HUDEP-2 (cell line): ENCODE measurements at regions not wholly inside any gene's neighbourhood (a gene's known extent, or its start where the extent isn't known, plus 50 kb on each side); places are given as distances from the start of the nearest gene placed in this dataset.
"Not testable (repeated sequence)": the region's sequence is repeated elsewhere in the genome, so short reads cannot be mapped to it uniquely, and the experiment has no call there.

Source experiments
- DNase-seq, 76 experiments: peaks; one replicate each; lab custom pipeline; 2025; ENCODE audit not compliant: unreplicated experiment in 76 of 76; lab: John Stamatoyannopoulos, UW

DNA sequence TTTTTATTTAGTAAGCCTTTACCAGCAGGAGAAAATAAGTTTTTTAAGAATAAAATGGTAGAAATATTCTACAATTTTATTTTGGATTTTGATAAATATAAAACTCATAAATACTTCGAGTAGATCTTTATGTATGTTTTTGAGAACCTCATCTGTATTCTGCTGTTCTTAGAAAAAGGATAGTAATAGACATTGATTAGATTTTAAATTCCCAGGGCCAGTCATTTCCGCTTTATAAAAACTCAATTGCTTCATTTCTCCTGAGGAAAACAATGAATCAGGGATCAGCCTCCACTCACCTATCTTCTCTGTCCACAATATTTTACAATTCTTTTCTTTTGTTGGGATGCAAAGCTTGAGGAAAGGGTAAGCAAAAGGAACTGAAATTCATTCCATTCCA lies 1983.5 kb upstream of the C9orf72 start:
- no peak for DNase-seq

DNA sequence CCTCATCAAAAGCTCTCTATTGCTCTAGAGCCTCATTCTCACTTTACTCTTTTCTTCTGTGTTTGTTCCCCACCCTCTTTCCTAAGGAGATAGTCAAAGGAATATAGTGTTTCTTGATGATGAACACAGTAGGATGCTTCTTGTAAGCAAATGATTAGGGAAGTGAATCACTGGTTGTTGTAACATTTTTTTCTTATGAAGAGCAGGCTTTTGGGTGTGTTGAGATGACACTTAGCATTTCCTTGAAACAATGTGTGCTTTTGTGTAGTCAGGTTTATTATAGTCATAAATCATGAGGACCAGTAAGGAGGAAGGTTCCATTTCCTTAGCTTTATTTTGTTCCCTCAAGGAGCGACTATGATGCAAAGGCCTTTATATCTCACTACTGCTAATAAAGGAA lies 1991.3 kb upstream of the C9orf72 start:
- no peak for DNase-seq

DNA sequence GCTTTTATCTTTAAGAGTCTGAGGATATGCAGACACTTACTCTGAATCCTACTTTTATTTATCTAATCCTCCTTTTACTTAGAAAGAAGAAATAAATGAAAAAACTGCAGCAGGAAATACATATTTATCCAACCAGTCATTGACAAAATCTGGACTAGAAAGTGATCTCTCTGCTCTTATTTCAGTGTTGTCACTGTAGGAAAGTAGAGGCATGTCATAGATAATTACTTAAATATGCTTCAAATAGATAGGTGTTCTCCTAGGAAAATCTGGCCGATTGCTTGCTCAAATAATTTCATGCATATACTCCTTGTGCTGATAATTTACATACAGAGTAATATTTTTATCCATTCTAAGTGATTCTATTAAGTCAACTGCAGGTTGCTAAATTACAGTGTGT lies 2001.9 kb upstream of the C9orf72 start:
- no peak for DNase-seq

DNA sequence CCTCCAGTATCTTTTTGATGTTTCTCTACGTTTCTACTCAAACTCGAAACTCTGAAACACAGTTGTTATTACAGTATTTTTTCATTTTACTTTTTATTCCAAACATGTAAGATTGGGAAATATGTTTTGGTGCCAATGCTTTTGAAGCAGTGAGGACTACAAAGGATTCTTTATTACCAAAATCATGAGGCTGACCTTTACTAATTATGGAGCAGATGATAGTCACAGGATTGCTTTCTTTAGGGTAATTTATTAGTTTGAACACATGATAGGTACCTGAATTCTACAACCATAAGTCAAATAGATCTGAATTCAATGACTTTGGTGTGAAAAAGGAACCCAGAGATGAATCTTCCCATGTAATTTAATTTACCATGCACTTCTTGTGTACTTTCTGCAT lies 2015.1 kb upstream of the C9orf72 start:
- DNase-seq: no peak

DNA sequence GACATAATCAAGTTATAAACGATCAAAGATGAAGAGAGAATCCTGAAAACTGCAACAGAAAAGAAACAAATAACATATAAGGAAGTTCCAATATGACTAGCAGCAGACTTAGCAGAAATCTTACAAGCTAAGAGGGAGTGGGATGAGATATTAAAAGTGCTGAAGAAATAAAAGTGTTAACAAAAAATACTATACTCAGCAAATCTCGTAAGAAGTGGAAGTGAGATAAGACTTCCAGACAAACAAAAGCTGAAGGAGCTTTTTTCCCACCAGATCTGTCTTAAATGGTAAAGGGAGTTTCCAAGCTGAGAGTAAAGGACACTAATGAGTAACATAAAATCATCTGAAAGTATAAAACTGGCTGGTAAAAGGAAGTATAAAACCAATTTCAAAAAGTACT lies 2036.0 kb upstream of the C9orf72 start:
- DNase-seq: no peak

DNA sequence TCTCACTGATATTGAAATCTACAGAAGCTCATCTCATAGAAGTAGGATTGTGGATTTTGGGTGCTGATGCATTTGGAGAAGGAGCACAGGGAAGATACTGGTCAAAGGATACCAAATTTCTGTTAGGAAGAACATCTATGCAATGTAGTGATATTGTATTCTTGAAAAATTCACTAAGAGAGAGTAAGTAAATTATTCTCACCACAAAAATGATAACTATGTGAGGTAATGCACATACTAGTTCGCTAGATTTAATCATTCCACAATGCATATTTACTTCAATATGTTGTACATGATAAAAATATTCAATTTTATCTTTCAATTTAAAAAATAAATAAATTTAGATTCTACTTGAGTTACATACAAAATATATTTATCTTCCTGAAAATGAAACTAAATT lies 2040.5 kb upstream of the C9orf72 start:
- DNase-seq: no peak

DNA sequence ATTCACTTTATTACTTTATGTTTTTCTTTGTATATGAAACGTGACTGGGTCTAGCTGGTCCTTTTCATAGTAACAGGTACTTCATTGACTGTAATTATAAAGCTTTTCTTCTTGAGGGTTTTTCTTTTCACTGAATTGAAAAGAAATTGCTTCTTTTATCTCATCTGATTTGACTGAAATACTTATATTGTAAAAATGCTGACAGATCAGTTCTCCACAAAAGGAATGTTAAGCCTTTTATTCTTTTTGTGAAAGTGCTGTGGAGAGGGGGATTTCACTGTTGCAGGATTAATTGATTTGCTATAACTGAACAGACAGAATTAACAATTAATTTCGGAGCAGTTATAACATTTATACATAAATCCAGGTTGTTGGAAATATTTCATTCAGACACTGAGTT lies 2043.6 kb upstream of the C9orf72 start:
- no peak for DNase-seq

DNA sequence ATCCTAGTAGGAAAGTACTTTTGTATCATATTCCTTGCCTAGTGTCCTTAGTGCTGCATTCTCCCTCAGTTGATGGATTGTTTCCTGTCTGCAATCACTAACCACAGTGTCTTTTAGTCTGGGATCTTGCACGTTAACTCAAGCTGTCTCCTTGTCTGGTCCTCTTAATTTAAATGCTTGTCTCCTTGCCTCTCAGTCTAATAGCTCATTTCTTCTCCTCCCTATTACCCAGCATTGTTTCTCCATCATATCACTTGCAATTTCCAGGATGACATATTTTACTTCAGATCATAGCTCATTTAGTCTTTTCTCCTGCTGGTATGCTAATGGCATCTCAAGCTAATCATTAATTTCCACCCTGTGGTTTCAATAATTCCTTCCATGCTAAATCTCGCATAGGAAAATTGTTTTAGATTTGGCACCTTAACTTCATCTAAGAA lies 2052.0 kb upstream of the C9orf72 start:
- no peak for DNase-seq

DNA sequence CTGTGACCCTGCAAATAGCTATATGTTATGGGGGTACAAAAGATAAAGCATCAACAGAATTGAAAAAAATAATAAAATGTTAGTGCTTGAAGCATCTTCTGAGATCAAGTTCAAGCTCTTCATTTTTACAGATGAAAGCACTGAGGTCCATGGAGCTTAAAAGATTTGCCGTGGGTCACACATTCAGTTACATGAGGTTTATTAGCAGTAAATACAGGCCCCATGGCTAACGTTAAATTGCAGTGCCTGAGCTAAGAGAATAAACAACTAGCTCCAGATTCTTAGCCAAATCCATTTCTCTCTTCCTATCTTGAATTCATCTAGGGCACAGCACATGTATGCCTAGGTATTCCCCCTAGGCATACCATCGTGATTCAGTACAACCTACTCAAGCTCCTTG lies 2052.7 kb upstream of the C9orf72 start:
- DNase-seq: no peak

DNA sequence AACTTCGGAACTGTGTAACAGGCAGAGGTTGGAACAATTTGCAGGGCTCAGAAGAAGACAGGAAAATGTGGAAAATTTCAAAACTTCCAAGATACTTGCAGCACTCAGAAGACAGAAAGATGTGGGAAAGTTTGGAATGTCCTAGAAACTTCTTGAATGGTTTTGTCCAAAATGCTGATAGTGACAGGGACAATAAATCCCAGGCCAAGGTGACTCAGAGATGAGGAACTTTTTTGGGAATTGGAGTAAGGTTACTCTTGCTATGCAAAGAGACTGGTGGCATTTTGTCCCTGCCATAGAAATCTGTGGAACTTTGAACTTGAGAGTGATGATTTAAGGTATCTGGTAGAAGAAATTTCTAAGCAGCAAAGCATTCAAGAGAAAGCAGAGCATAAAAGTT lies 2055.6 kb upstream of the C9orf72 start:
- not testable (repeated sequence) for DNase-seq

DNA sequence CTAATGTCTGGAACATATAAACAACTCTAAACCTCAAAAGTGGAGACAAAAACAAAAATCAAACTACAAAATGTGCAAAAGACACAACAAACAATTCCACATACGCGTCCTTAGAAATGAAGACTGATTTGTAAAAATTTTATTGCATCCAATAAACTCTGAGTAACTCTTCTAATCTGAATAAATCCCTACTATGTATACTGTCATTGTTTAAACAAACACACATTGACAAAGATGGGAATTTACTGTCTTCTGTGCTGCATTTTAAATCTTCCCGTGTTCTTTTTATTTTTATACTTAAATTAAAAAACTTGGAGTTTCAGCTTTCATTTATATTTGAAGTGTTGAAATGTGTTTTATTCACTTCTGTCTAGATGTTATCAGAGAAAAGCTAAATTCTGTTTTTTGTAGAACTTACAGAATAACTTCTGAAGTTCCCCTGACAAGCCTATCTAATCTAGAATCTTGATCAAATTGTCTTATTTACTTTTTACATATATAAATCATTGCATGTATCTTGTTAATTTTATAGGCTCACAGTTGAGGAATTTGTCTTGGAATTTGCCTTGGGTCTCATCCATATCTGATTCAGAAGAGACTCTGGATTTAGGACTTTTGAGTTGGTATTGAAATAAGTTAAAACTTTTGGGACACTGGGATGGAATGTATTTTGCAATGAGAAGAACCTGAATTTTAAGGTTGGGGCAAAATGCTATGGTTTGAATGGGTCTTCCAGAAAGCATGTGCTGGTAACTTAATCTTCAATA lies 2064.4 kb upstream of the C9orf72 start:
- no peak for DNase-seq

DNA sequence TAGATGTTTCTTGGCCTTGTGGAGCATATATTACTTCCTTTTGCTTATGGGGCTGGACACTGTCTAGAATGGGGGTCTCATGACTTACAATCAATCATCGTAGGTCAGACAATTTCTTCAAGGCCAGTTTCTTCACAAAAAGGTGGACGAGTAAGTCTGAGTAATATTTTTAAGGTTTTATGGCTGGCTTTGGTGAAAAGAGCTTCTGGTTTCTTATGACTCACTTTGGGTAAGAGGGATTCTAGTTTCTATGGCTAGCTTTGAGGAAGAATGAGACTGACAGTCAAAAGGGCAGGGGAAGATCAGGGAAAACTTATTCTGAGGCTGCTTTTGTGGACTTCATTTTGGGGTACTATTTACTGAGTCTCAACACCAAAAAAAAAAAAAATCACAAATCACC lies 2067.2 kb upstream of the C9orf72 start:
- DNase-seq: no peak

DNA sequence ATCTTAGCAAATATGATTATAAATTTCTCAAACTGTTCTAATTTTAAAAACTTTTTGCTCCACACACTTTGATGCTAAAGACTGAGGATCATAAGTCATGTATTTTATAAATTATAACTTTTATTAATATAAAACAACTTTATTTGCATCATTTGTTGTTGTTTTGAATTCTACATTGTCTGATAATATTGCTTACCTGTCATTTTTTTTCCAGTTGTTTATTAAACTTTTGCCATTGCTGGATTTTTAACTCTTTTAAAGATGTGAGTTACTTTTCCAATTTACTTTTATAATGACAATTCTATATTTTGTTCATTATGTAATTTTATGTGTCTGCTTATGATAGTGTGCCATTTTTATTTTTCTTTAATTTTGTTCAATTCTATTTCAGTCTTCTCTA lies 2071.2 kb upstream of the C9orf72 start:
- DNase-seq: no peak

DNA sequence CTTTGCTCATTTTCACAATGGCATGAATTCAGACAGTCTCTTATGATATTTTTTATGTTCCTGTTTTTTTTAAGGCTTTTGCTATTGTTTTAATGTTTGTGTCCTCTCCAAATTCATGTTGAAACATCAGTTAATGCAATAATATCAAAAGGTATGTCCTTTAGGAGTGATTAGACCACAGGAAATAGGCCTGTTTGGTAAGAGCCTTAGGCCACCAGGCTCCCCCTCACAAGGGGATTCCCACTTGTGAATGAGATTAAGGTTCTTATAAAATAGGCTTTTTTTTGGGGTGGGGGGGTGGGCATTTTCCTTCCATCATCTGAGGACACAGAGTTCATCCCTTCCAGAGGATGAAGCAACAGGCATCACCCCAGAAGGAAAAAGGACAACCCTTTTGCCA lies 2074.2 kb upstream of the C9orf72 start:
- DNase-seq: no peak

DNA sequence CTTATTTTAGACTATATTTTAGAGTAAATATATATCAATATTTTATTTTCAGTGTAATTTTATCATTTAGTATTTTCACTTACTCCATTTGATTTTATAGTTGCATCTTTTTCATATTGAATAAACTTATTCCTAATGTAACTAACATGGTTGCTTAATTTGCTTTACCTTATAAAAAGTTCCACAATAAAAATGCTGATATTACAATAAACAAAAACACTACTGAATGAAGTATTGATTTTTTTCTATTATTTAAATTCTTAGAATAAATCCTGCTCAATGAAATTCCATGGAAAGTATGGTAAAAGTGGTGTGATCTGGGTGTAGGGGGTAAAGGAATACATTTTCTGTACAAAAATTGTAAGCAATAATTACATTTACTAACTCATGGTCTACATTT lies 2074.9 kb upstream of the C9orf72 start:
- DNase-seq: no peak

DNA sequence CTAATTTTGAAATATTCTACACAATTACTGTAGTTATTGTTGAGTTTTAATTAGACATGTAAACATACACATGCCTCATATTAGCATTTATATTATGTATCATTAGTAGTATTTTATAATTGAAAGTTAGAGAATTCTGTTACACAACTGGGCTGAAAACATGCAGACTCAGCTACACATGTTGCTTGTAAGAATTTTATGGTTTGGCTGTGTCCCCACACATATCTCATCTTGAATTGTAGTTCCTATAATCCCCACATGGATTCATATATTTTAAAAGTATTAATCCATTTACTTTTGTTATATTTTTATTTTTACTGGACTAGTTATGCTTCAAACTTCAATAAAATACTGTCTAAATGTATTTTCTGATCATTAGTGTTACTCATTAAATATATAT lies 2075.3 kb upstream of the C9orf72 start:
- no peak for DNase-seq

DNA sequence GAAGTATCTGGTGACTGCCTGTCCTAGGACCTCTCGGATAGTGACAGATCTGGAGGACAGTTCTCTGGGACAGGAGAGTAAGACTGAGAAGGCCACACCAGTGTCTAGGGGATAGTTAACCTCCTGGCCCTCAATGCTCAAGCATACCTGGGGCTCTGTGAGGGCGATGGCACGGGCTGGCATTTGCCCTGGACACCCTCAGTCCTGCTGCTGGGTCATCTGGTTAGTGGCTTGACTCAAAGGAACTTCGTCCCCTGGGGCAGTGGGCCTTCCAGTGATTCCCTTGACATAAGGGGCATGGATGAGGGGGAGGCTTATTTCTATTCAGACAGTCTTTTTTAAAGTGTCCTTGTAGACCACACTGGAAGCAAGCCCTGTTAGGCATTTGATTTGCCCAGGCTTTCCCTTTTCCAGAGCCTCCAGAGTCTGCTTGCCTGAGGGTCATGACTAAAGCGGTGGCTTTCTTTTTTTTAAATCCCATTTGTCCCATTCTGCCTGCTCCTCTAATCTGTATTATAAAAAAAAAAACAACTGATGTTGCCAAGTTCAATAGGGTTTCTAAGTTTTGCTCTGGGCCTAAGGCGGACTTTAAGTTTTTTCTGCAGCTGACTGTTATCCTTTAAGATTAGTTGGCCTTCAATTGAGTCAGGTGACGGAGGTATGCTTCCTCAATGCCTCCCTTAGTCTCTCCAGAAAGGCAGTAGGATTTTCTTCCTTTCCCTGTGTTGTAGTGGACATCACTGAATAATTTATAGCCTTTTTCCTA lies 2083.5 kb upstream of the C9orf72 start:
- DNase-seq: no peak

DNA sequence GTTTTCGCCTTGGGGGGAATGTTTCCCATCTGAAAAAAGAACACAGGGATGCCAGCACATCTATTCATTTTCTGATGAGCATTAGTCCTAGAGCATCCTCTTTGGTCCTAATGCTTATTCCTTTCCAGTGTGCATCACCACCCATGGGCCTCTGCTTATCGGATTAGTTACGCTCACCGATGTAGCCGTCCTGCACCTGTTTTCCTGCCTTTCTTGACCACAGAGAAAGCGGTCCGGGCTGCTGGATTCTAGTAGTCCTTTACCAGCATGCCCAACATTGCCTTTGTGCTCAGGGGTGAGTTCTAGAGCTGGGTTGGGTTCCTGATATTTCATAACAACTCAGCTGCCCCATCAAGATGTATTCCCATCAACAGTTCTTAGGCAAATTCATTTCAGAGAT lies 2084.5 kb upstream of the C9orf72 start:
- no peak for DNase-seq

DNA sequence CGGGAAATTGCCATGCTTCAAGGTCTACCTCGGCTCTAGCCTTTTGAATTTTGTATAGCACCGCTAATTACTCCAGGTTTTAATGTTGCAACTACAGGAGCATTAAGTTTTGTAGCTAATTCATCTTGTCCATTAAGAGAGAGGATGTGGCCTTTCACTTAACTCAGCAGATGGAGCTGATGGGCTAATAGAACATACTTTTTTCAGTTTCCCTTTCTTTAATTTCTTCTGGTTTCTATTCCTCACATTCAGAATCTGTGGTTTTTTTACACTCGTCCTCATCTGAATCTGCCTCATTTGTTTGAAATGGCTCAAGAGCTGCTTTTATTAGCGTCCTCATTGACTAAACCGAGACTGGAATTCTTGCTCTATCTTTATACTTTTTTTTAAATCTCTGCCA lies 2085.7 kb upstream of the C9orf72 start:
- DNase-seq: no peak

DNA sequence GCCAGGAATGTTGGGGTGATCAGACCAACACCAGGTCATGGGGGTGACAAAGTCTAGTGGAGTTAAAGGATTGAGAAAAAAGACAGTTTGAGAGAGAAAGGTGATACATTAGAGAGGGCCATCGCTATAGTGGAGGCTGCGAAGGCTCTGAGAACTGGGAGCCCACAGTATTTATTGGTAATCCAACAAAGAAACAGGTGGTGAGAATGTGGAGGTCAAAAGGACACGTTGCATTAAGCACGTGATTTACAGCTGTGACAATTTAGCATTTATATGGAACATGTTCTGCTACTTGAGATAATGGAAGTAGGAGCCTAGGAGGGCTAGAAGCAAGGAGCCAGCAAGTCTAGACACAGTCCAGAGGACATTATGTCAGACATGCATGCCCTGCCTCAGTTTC lies 2086.5 kb upstream of the C9orf72 start:
- DNase-seq: no peak

DNA sequence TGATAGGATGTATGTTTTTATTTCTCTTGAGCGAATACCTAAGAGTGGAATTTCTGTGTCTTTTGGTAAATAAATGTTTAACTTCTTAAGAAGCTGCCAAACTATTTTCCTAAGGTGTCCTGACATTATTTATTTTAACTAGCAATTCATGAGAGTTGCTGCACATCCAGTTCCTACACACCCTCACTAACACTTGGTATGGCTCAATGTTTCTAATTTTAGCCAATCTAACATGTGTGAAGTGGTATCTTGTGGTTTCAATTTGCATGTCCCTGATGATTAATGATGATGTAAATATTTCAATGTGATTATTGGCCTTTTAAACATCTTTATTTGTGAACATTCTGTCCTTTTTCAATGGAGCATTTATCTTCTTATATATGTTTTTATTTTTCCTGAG lies 2095.5 kb upstream of the C9orf72 start:
- no peak for DNase-seq

DNA sequence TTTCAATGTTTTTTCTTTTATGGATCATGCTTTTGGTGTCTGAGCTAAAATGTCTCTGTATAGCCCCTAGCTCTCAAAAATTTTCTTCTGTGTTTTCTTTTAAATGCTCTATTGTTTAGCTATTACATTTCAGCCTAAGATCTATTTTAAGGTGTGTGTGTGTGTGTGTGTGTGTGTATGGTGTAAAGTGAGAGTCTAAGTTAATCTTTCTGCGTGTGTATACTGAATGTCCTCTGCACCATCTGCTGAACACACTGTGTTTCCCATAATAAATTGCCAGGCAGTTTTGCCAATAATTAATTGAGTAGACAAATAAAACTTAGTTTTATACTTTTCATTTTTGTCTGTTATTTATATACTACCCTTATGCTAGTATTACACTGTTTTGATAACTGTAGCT lies 2096.3 kb upstream of the C9orf72 start:
- no peak for DNase-seq
